ENCODE measurements at regions not wholly inside any gene's neighbourhood (a gene's known extent, or its start where the extent isn't known, plus 50 kb on each side); places are given as distances from the start of the nearest gene placed in this dataset.
A peak's percentile ranks its signal among the peaks of the same experiment; 100 is the strongest.

GRCh38 chr2:23330214-23330613 is 54.8 kb upstream of the KLHL29 start:
- peak; percentile 7 for DNase-seq

All from NCI-H2107 (cell line).